ENCODE measurements at regions not wholly inside any gene's neighbourhood (a gene's known extent, or its start where the extent isn't known, plus 50 kb on each side); places are given as distances from the start of the nearest gene placed in this dataset.

- Histone ChIP-seq H2AFZ (ENCODE audit: insufficient read depth, low read depth, low read length, poor library complexity, severe bottlenecking) (no peak overlapping the region), H3K9me3 (ENCODE audit: control extremely low read depth in 1 of 3, control insufficient read depth in 2 of 3, insufficient read depth in 1 of 3, low read length in 2 of 3) (peaks cover 0 to 4% (median 0%) of the 10 kb centered on the region in 3 donors), H4K20me1 (ENCODE audit: control insufficient read depth, insufficient read depth, low read length, poor library complexity, severe bottlenecking) (no peaks in the 10 kb centered on the region), H3K36me3 (replicated peaks in 1 of 2; ENCODE audit: control extremely low read depth in 1 of 2, control insufficient read depth in 1 of 2, extremely low read depth in 1 of 2, insufficient read depth in 2 of 2, low read length in 1 of 2) (no peaks in the 10 kb centered on the region), H3K79me2 (ENCODE audit: control insufficient read depth, insufficient read depth, low read length) (no peaks in the 10 kb centered on the region), H3K4me3 (ENCODE audit: control extremely low read depth in 1 of 5, extremely low read depth in 1 of 5, insufficient read depth in 1 of 5, low read depth in 2 of 5, low read length in 4 of 5) (no peak overlapping the region), H3K9ac (ENCODE audit: low read length) (no peak overlapping the region), H3K27ac (ENCODE audit: low read length in 2 of 2) (no peak overlapping the region), H3K27me3 (replicated peaks in 1 of 4; ENCODE audit: control extremely low read depth in 1 of 4, control insufficient read depth in 3 of 4, insufficient read depth in 4 of 4, low read length in 3 of 4) (no peaks in the 10 kb centered on the region), H3K4me1 (ENCODE audit: control insufficient read depth in 2 of 2, insufficient read depth in 2 of 2, low read length in 2 of 2) (peaks cover 0 to 3% of the 10 kb centered on the region in 2 donors), H3K4me2 (replicated peaks; ENCODE audit: low read depth, low read length, poor library complexity, severe bottlenecking) (no peak overlapping the region)
- H3K9me3 Mint-ChIP-seq (ENCODE audit: insufficient read depth), result no peaks in the 10 kb centered on the region
- H3K4me1 Mint-ChIP-seq, result no peaks in the 10 kb centered on the region
- ChIA-PET CTCF (no interaction called here), POLR2A (interaction anchor here (0.7 kb wide), 1 partner anchor 10 kb away, joined by 6 read pairs; no protein-coding TSS in a partner anchor)
- H3K27ac Mint-ChIP-seq, result no peak overlapping the region
- no peak for TF ChIP-seq CTCF (IDR thresholded peaks at IDR 0.05)
- TF ChIP-seq EZH2 (IDR thresholded peaks at IDR 0.05; ENCODE audit: borderline replicate concordance, insufficient read depth, low read depth, low read length, poor library complexity, severe bottlenecking), result no peak
- no peaks in the 10 kb centered on the region for H3K27me3 Mint-ChIP-seq
- intact Hi-C loops (cut with micrococcal nuclease), result no loop called here
- ATAC-seq (ENCODE audit: low read depth) (no peak), DNase-seq (no peak)
- 100% methylated on average over 1 of the region's 3 CpGs for WGBS (ENCODE audit: insufficient coverage)
- H3K4me3 Mint-ChIP-seq, result no peak overlapping the region
Measured at GRCh38 chr2:111239581-111240249, 119.0 kb downstream of the BCL2L11 start.

DNA sequence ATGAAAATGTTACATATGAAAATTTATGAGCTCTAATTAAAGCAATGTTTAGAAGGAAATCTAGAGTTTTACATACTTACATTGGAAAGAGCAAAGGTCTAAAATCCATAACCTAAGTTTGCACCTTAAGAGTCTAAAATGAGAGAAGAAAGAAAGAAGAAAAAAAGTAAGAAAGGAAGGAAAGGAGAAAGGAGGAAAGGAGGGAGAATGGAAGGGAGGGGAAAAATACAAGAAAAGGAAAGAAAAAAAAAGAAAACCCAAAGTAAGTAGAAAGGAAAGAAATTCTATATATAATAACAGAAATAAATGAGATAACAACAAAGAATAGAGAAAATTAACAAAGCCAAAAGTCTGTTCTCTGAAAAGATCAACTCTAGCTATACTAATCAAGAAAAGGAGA is 122.6 kb downstream of the BCL2L11 start:
- no peaks in the 10 kb centered on the region for H3K9me3 ChIP-seq (ENCODE audit: control extremely low read depth in 1 of 3, control insufficient read depth in 2 of 3, insufficient read depth in 1 of 3, low read length in 2 of 3)
- TF ChIP-seq CTCF (IDR thresholded peaks at IDR 0.05) (no peak), EZH2 (IDR thresholded peaks at IDR 0.05; ENCODE audit: borderline replicate concordance, insufficient read depth, low read depth, low read length, poor library complexity, severe bottlenecking) (no peak)
- Mint-ChIP-seq H3K9me3 (ENCODE audit: insufficient read depth) (no peaks in the 10 kb centered on the region), H3K4me1 (no peaks in the 10 kb centered on the region), H3K27me3 (no peaks in the 10 kb centered on the region), H3K27ac (no peak overlapping the region), H3K4me3 (no peak overlapping the region)
- H3K27ac ChIP-seq (ENCODE audit: low read length in 2 of 2), result no peak overlapping the region
- no peaks in the 10 kb centered on the region for H3K27me3 ChIP-seq (replicated peaks in 1 of 4; ENCODE audit: control extremely low read depth in 1 of 4, control insufficient read depth in 3 of 4, insufficient read depth in 4 of 4, low read length in 3 of 4)
- no peak overlapping the region for H2AFZ ChIP-seq (ENCODE audit: insufficient read depth, low read depth, low read length, poor library complexity, severe bottlenecking)
- no peaks in the 10 kb centered on the region for H3K36me3 ChIP-seq (replicated peaks in 1 of 2; ENCODE audit: control extremely low read depth in 1 of 2, control insufficient read depth in 1 of 2, extremely low read depth in 1 of 2, insufficient read depth in 2 of 2, low read length in 1 of 2)
- ChIA-PET CTCF (no interaction called here), POLR2A (no interaction called here)
- DNase-seq, result no peak
- no peak overlapping the region for H3K9ac ChIP-seq (ENCODE audit: low read length)
- H3K79me2 ChIP-seq (ENCODE audit: control insufficient read depth, insufficient read depth, low read length), result no peaks in the 10 kb centered on the region
- H3K4me1 ChIP-seq (ENCODE audit: control insufficient read depth in 2 of 2, insufficient read depth in 2 of 2, low read length in 2 of 2), result peaks cover 0 to 3% of the 10 kb centered on the region in 2 donors
- no peak overlapping the region for H3K4me2 ChIP-seq (replicated peaks; ENCODE audit: low read depth, low read length, poor library complexity, severe bottlenecking)
- intact Hi-C loops (cut with micrococcal nuclease), result no loop called here
- H4K20me1 ChIP-seq (ENCODE audit: control insufficient read depth, insufficient read depth, low read length, poor library complexity, severe bottlenecking), result no peaks in the 10 kb centered on the region
- H3K4me3 ChIP-seq (ENCODE audit: control extremely low read depth in 1 of 5, extremely low read depth in 1 of 5, insufficient read depth in 1 of 5, low read depth in 2 of 5, low read length in 4 of 5), result no peak overlapping the region
- no peak for ATAC-seq (ENCODE audit: low read depth)
